ENCODE measurements at regions not wholly inside any gene's neighbourhood (a gene's known extent, or its start where the extent isn't known, plus 50 kb on each side); places are given as distances from the start of the nearest gene placed in this dataset.

- H3K27me3 ChIP-seq (ENCODE audit: control insufficient read depth in 1 of 2, insufficient read depth in 2 of 2, low read length in 1 of 2): peaks cover 0 to 2% of the 10 kb centered on the region in 2 donors
- H3K27ac ChIP-seq (ENCODE audit: low read depth in 1 of 2, low read length in 2 of 2): no peak overlapping the region
- ATAC-seq (ENCODE audit: low FRiP score) (no peak), DNase-seq (no peak)
- WGBS, 2 donors: 86 to 90% methylated on average over 5 of the region's 5 CpGs
- no peaks in the 10 kb centered on the region for H3K9me3 ChIP-seq (ENCODE audit: control insufficient read depth, low read length)
- no peaks in the 10 kb centered on the region for H3K36me3 ChIP-seq (ENCODE audit: control insufficient read depth in 1 of 2, insufficient read depth in 2 of 2, low read length in 1 of 2)
- intact Hi-C loops (cut with DNase I): no loop called here
- no peaks in the 10 kb centered on the region for H3K4me1 ChIP-seq (ENCODE audit: control insufficient read depth in 1 of 2, insufficient read depth in 2 of 2, low read length in 2 of 2)
- no peak overlapping the region for H3K4me3 ChIP-seq (ENCODE audit: low read length in 2 of 2)
These were observed 227.0 kb upstream of the WWC1 start for GRCh38 chr5:168064457-168064856.

- peaks cover 0 to 2% of the 10 kb centered on the region in 2 donors for H3K27me3 ChIP-seq (ENCODE audit: control insufficient read depth in 1 of 2, insufficient read depth in 2 of 2, low read length in 1 of 2)
- ATAC-seq (ENCODE audit: low FRiP score) (no peak), DNase-seq (no peak)
- 92% methylated on average over 8 of the region's 8 CpGs for WGBS, 2 donors
- H3K9me3 ChIP-seq (ENCODE audit: control insufficient read depth, low read length): no peaks in the 10 kb centered on the region
- no peak overlapping the region for H3K4me3 ChIP-seq (ENCODE audit: low read length in 2 of 2)
- H3K27ac ChIP-seq (ENCODE audit: low read depth in 1 of 2, low read length in 2 of 2): no peak overlapping the region
- intact Hi-C loops (cut with DNase I): no loop called here
- H3K36me3 ChIP-seq (ENCODE audit: control insufficient read depth in 1 of 2, insufficient read depth in 2 of 2, low read length in 1 of 2): no peaks in the 10 kb centered on the region
- no peaks in the 10 kb centered on the region for H3K4me1 ChIP-seq (ENCODE audit: control insufficient read depth in 1 of 2, insufficient read depth in 2 of 2, low read length in 2 of 2)
These were observed 226.4 kb upstream of the WWC1 start for GRCh38 chr5:168064933-168065622.

GRCh38 chr5:168066536-168067208 lies 224.8 kb upstream of the WWC1 start:
- WGBS, 2 donors: 76 to 90% methylated on average over 5 of the region's 5 CpGs
- DNase-seq: no peak
- Histone ChIP-seq H3K36me3 (ENCODE audit: control insufficient read depth in 1 of 2, insufficient read depth in 2 of 2, low read length in 1 of 2) (no peaks in the 10 kb centered on the region), H3K27me3 (ENCODE audit: control insufficient read depth in 1 of 2, insufficient read depth in 2 of 2, low read length in 1 of 2) (peaks cover 0 to 2% of the 10 kb centered on the region in 2 donors), H3K4me3 (ENCODE audit: low read length in 2 of 2) (no peak overlapping the region), H3K4me1 (ENCODE audit: control insufficient read depth in 1 of 2, insufficient read depth in 2 of 2, low read length in 2 of 2) (no peaks in the 10 kb centered on the region), H3K9me3 (ENCODE audit: control insufficient read depth, low read length) (no peaks in the 10 kb centered on the region), H3K27ac (ENCODE audit: low read depth in 1 of 2, low read length in 2 of 2) (no peak overlapping the region)
- intact Hi-C loops (cut with DNase I): no loop called here
- ATAC-seq (ENCODE audit: low FRiP score): no peak

GRCh38 chr5:168070761-168071160 lies 220.7 kb upstream of the WWC1 start:
- no peaks in the 10 kb centered on the region for H3K9me3 ChIP-seq (ENCODE audit: control insufficient read depth, low read length)
- ATAC-seq (ENCODE audit: low FRiP score): no peak
- H3K36me3 ChIP-seq (ENCODE audit: control insufficient read depth in 1 of 2, insufficient read depth in 2 of 2, low read length in 1 of 2): no peaks in the 10 kb centered on the region
- no peak overlapping the region for H3K27ac ChIP-seq (ENCODE audit: low read depth in 1 of 2, low read length in 2 of 2)
- H3K27me3 ChIP-seq (ENCODE audit: control insufficient read depth in 1 of 2, insufficient read depth in 2 of 2, low read length in 1 of 2): no peaks in the 10 kb centered on the region
- no peak overlapping the region for H3K4me3 ChIP-seq (ENCODE audit: low read length in 2 of 2)
- DNase-seq: no peak
- WGBS, 2 donors: 89 to 94% methylated on average over 1 of the region's 1 CpG
- intact Hi-C loops (cut with DNase I): no loop called here
- H3K4me1 ChIP-seq (ENCODE audit: control insufficient read depth in 1 of 2, insufficient read depth in 2 of 2, low read length in 2 of 2): no peaks in the 10 kb centered on the region

GRCh38 chr5:168072665-168073064 lies 218.8 kb upstream of the WWC1 start:
- Histone ChIP-seq H3K4me1 (ENCODE audit: control insufficient read depth in 1 of 2, insufficient read depth in 2 of 2, low read length in 2 of 2) (no peaks in the 10 kb centered on the region), H3K27ac (ENCODE audit: low read depth in 1 of 2, low read length in 2 of 2) (no peak overlapping the region), H3K36me3 (ENCODE audit: control insufficient read depth in 1 of 2, insufficient read depth in 2 of 2, low read length in 1 of 2) (no peaks in the 10 kb centered on the region), H3K9me3 (ENCODE audit: control insufficient read depth, low read length) (no peaks in the 10 kb centered on the region), H3K4me3 (ENCODE audit: low read length in 2 of 2) (no peak overlapping the region), H3K27me3 (ENCODE audit: control insufficient read depth in 1 of 2, insufficient read depth in 2 of 2, low read length in 1 of 2) (peaks cover 0 to 1% of the 10 kb centered on the region in 2 donors)
- WGBS, 2 donors: 91% methylated on average over 6 of the region's 6 CpGs
- intact Hi-C loops (cut with DNase I): no loop called here
- DNase-seq: no peak
- ATAC-seq (ENCODE audit: low FRiP score): no peak

- intact Hi-C loops (cut with DNase I): no loop called here
- DNase-seq (no peak), ATAC-seq (ENCODE audit: low FRiP score) (no peak)
- Histone ChIP-seq H3K36me3 (ENCODE audit: control insufficient read depth in 1 of 2, insufficient read depth in 2 of 2, low read length in 1 of 2) (no peaks in the 10 kb centered on the region), H3K9me3 (ENCODE audit: control insufficient read depth, low read length) (no peaks in the 10 kb centered on the region), H3K27me3 (ENCODE audit: control insufficient read depth in 1 of 2, insufficient read depth in 2 of 2, low read length in 1 of 2) (peaks cover 0 to 1% of the 10 kb centered on the region in 2 donors), H3K4me3 (ENCODE audit: low read length in 2 of 2) (no peak overlapping the region), H3K27ac (ENCODE audit: low read depth in 1 of 2, low read length in 2 of 2) (no peak overlapping the region), H3K4me1 (ENCODE audit: control insufficient read depth in 1 of 2, insufficient read depth in 2 of 2, low read length in 2 of 2) (no peaks in the 10 kb centered on the region)
- 97 to 98% methylated on average over 5 of the region's 5 CpGs for WGBS, 2 donors
These were observed 218.1 kb upstream of the WWC1 start for GRCh38 chr5:168073311-168073710.

GRCh38 chr5:168073991-168074800 lies 217.2 kb upstream of the WWC1 start:
- Histone ChIP-seq H3K36me3 (ENCODE audit: control insufficient read depth in 1 of 2, insufficient read depth in 2 of 2, low read length in 1 of 2) (no peaks in the 10 kb centered on the region), H3K27me3 (ENCODE audit: control insufficient read depth in 1 of 2, insufficient read depth in 2 of 2, low read length in 1 of 2) (peaks cover 0 to 1% of the 10 kb centered on the region in 2 donors), H3K9me3 (ENCODE audit: control insufficient read depth, low read length) (no peaks in the 10 kb centered on the region), H3K4me1 (ENCODE audit: control insufficient read depth in 1 of 2, insufficient read depth in 2 of 2, low read length in 2 of 2) (no peaks in the 10 kb centered on the region), H3K4me3 (ENCODE audit: low read length in 2 of 2) (no peak overlapping the region), H3K27ac (ENCODE audit: low read depth in 1 of 2, low read length in 2 of 2) (no peak overlapping the region)
- ATAC-seq (ENCODE audit: low FRiP score): no peak
- 69 to 73% methylated on average over 9 of the region's 9 CpGs for WGBS, 2 donors
- no peak for DNase-seq
- intact Hi-C loops (cut with DNase I): no loop called here

- DNase-seq (no peak), ATAC-seq (ENCODE audit: low FRiP score) (no peak)
- peaks cover 0 to 1% of the 10 kb centered on the region in 2 donors for H3K27me3 ChIP-seq (ENCODE audit: control insufficient read depth in 1 of 2, insufficient read depth in 2 of 2, low read length in 1 of 2)
- H3K27ac ChIP-seq (ENCODE audit: low read depth in 1 of 2, low read length in 2 of 2): no peak overlapping the region
- no peaks in the 10 kb centered on the region for H3K4me1 ChIP-seq (ENCODE audit: control insufficient read depth in 1 of 2, insufficient read depth in 2 of 2, low read length in 2 of 2)
- 91 to 93% methylated on average over 3 of the region's 3 CpGs for WGBS, 2 donors
- intact Hi-C loops (cut with DNase I): no loop called here
- H3K9me3 ChIP-seq (ENCODE audit: control insufficient read depth, low read length): no peaks in the 10 kb centered on the region
- H3K4me3 ChIP-seq (ENCODE audit: low read length in 2 of 2): no peak overlapping the region
- no peaks in the 10 kb centered on the region for H3K36me3 ChIP-seq (ENCODE audit: control insufficient read depth in 1 of 2, insufficient read depth in 2 of 2, low read length in 1 of 2)
These were observed 216.1 kb upstream of the WWC1 start for GRCh38 chr5:168075387-168075786.

Measured in aorta (tissue), 5 donors.